ENCODE measurements at regions not wholly inside any gene's neighbourhood (a gene's known extent, or its start where the extent isn't known, plus 50 kb on each side); places are given as distances from the start of the nearest gene placed in this dataset.

GRCh38 chr4:175229154-175229553 lies 311.0 kb downstream of the ADAM29 start:
- no peak overlapping the region for H3K27ac ChIP-seq
- no peak overlapping the region for H3K9ac ChIP-seq (ENCODE audit: insufficient read length)
- H3K9me3 ChIP-seq (ENCODE audit: low read depth, low read length), result no peaks in the 10 kb centered on the region
- H3K36me3 ChIP-seq (ENCODE audit: insufficient read depth, low read length), result no peaks in the 10 kb centered on the region
- TF ChIP-seq EZH2 (IDR thresholded peaks at IDR 0.05) (no peak), POLR2AphosphoS5 (IDR thresholded peaks at IDR 0.05; ENCODE audit: borderline replicate concordance, low read depth, low read length) (no peak), FOXP2 (optimal IDR thresholded peaks at IDR 0.05; ENCODE audit: control extremely low read depth, extremely low read length, insufficient read depth) (no peak)
- H3K4me3 ChIP-seq, result no peak overlapping the region
- DNase-seq (ENCODE audit: low read depth, low spot score), result no peak

DNA sequence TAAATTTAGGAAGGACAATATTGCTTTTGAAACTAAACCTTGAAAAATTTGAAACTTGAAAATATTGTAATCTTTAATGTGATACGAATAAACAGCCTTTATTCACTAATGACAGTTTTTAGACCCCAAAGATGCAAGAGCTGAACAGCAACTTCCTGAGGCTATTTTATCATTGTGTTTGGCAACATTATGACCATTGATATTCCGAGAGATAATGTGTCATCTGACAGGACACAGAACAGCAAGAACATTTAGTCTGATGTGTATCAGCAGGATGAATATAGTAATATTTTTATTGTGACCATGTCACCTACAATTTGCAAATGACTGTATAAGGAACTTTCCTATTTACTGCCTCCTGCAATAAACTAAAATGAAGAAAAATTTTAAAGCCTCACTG lies 316.0 kb downstream of the ADAM29 start:
- H3K27ac ChIP-seq, result no peak overlapping the region
- no peak for DNase-seq (ENCODE audit: low read depth, low spot score)
- H3K9ac ChIP-seq (ENCODE audit: insufficient read length), result no peak overlapping the region
- H3K9me3 ChIP-seq (ENCODE audit: low read depth, low read length), result no peaks in the 10 kb centered on the region
- TF ChIP-seq EZH2 (IDR thresholded peaks at IDR 0.05), result no peak
- no peak for TF ChIP-seq POLR2AphosphoS5 (IDR thresholded peaks at IDR 0.05; ENCODE audit: borderline replicate concordance, low read depth, low read length)
- TF ChIP-seq FOXP2 (optimal IDR thresholded peaks at IDR 0.05; ENCODE audit: control extremely low read depth, extremely low read length, insufficient read depth), result no peak
- H3K36me3 ChIP-seq (ENCODE audit: insufficient read depth, low read length), result no peaks in the 10 kb centered on the region
- H3K4me3 ChIP-seq, result no peak overlapping the region

GRCh38 chr4:175238827-175239517 lies 320.8 kb downstream of the ADAM29 start:
- Histone ChIP-seq H3K9ac (ENCODE audit: insufficient read length) (no peak overlapping the region), H3K9me3 (ENCODE audit: low read depth, low read length) (no peaks in the 10 kb centered on the region), H3K27ac (no peak overlapping the region), H3K4me3 (no peak overlapping the region), H3K36me3 (ENCODE audit: insufficient read depth, low read length) (no peaks in the 10 kb centered on the region)
- TF ChIP-seq POLR2AphosphoS5 (IDR thresholded peaks at IDR 0.05; ENCODE audit: borderline replicate concordance, low read depth, low read length) (no peak), EZH2 (IDR thresholded peaks at IDR 0.05) (no peak), FOXP2 (optimal IDR thresholded peaks at IDR 0.05; ENCODE audit: control extremely low read depth, extremely low read length, insufficient read depth) (no peak)
- no peak for DNase-seq (ENCODE audit: low read depth, low spot score)

- H3K4me3 ChIP-seq, result no peak overlapping the region
- no peak overlapping the region for H3K9ac ChIP-seq (ENCODE audit: insufficient read length)
- no peaks in the 10 kb centered on the region for H3K9me3 ChIP-seq (ENCODE audit: low read depth, low read length)
- no peak for TF ChIP-seq EZH2 (IDR thresholded peaks at IDR 0.05)
- no peak for TF ChIP-seq POLR2AphosphoS5 (IDR thresholded peaks at IDR 0.05; ENCODE audit: borderline replicate concordance, low read depth, low read length)
- no peak for TF ChIP-seq FOXP2 (optimal IDR thresholded peaks at IDR 0.05; ENCODE audit: control extremely low read depth, extremely low read length, insufficient read depth)
- H3K36me3 ChIP-seq (ENCODE audit: insufficient read depth, low read length), result no peaks in the 10 kb centered on the region
- DNase-seq (ENCODE audit: low read depth, low spot score), result no peak
- no peak overlapping the region for H3K27ac ChIP-seq
Observed at GRCh38 chr4:175246941-175247340, 328.8 kb downstream of the ADAM29 start.

DNA sequence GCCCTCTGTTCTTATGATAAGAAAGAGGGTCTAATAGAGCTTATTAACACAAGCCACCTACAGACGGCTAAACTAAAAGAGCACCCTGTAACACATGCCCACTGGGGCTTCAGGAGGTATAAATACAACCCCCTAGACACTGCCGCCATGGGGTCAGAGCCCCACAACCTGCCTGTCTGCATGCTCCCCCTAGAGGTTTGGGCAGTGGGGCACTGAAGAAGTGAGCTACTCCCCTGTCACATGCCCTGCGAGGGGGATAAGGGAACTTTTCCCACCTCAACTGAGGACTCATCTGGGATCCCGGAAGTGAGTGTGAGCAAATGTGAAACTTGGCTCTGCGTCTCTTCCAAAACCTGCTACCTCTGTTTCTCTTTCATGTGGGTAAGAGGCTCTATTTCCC lies 334.5 kb downstream of the ADAM29 start:
- Histone ChIP-seq H3K27ac (no peak overlapping the region), H3K9me3 (ENCODE audit: low read depth, low read length) (no peaks in the 10 kb centered on the region), H3K4me3 (no peak overlapping the region), H3K9ac (ENCODE audit: insufficient read length) (no peak overlapping the region), H3K36me3 (ENCODE audit: insufficient read depth, low read length) (no peaks in the 10 kb centered on the region)
- no peak for DNase-seq (ENCODE audit: low read depth, low spot score)
- TF ChIP-seq FOXP2 (optimal IDR thresholded peaks at IDR 0.05; ENCODE audit: control extremely low read depth, extremely low read length, insufficient read depth), result no peak
- TF ChIP-seq EZH2 (IDR thresholded peaks at IDR 0.05), result no peak
- no peak for TF ChIP-seq POLR2AphosphoS5 (IDR thresholded peaks at IDR 0.05; ENCODE audit: borderline replicate concordance, low read depth, low read length)

- Histone ChIP-seq H3K27ac (no peak overlapping the region), H3K36me3 (ENCODE audit: insufficient read depth, low read length) (no peaks in the 10 kb centered on the region), H3K9me3 (ENCODE audit: low read depth, low read length) (no peaks in the 10 kb centered on the region), H3K4me3 (no peak overlapping the region), H3K9ac (ENCODE audit: insufficient read length) (no peak overlapping the region)
- DNase-seq (ENCODE audit: low read depth, low spot score), result no peak
- TF ChIP-seq FOXP2 (optimal IDR thresholded peaks at IDR 0.05; ENCODE audit: control extremely low read depth, extremely low read length, insufficient read depth) (no peak), EZH2 (IDR thresholded peaks at IDR 0.05) (no peak), POLR2AphosphoS5 (IDR thresholded peaks at IDR 0.05; ENCODE audit: borderline replicate concordance, low read depth, low read length) (no peak)
Observed at GRCh38 chr4:175253184-175253902, 335.2 kb downstream of the ADAM29 start.

- Histone ChIP-seq H3K27ac (no peak overlapping the region), H3K4me3 (no peak overlapping the region), H3K9ac (ENCODE audit: insufficient read length) (no peak overlapping the region), H3K36me3 (ENCODE audit: insufficient read depth, low read length) (no peaks in the 10 kb centered on the region), H3K9me3 (ENCODE audit: low read depth, low read length) (no peaks in the 10 kb centered on the region)
- no peak for TF ChIP-seq FOXP2 (optimal IDR thresholded peaks at IDR 0.05; ENCODE audit: control extremely low read depth, extremely low read length, insufficient read depth)
- TF ChIP-seq EZH2 (IDR thresholded peaks at IDR 0.05), result no peak
- no peak for TF ChIP-seq POLR2AphosphoS5 (IDR thresholded peaks at IDR 0.05; ENCODE audit: borderline replicate concordance, low read depth, low read length)
- DNase-seq (ENCODE audit: low read depth, low spot score), result no peak
Observed at GRCh38 chr4:175263537-175263936, 345.4 kb downstream of the ADAM29 start.

DNA sequence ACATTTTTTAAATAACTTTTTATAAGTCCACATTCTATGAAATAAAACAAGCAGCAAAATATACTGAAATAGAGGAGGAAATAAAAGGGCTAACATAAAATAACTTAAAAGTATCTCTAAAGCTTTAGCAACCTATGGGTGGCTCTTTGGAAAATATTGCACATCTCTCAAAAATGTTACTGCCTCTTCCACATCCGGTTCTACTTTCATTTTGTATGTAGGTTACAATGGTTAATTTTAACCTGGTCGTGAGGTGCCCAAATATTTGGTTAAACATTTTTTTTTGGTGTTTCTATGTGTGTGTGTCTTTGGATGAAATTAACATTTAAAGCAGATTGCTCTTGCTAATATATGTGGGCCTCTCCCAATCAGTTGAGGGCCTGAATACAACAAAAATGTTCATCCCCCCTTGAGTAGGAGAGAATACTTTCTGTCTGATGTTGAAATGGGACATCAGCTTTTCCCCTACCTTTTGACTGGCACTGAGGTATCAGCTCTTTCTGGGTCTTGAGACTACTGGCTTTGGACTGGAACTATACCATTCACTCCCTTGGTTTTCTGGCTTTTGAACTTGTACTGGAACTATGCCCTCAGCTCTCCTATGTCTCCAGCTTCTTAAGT lies 353.0 kb downstream of the ADAM29 start:
- Histone ChIP-seq H3K4me3 (no peak overlapping the region), H3K9ac (ENCODE audit: insufficient read length) (no peak overlapping the region), H3K27ac (no peak overlapping the region), H3K36me3 (ENCODE audit: insufficient read depth, low read length) (no peaks in the 10 kb centered on the region), H3K9me3 (ENCODE audit: low read depth, low read length) (no peaks in the 10 kb centered on the region)
- no peak for TF ChIP-seq POLR2AphosphoS5 (IDR thresholded peaks at IDR 0.05; ENCODE audit: borderline replicate concordance, low read depth, low read length)
- no peak for TF ChIP-seq FOXP2 (optimal IDR thresholded peaks at IDR 0.05; ENCODE audit: control extremely low read depth, extremely low read length, insufficient read depth)
- TF ChIP-seq EZH2 (IDR thresholded peaks at IDR 0.05), result no peak
- no peak for DNase-seq (ENCODE audit: low read depth, low spot score)

All from SK-N-MC (cell line).